ENCODE measurements at regions not wholly inside any gene's neighbourhood (a gene's known extent, or its start where the extent isn't known, plus 50 kb on each side); places are given as distances from the start of the nearest gene placed in this dataset.
"Not testable (repeated sequence)": the region's sequence is repeated elsewhere in the genome, so short reads cannot be mapped to it uniquely, and the experiment has no call there.

DNA sequence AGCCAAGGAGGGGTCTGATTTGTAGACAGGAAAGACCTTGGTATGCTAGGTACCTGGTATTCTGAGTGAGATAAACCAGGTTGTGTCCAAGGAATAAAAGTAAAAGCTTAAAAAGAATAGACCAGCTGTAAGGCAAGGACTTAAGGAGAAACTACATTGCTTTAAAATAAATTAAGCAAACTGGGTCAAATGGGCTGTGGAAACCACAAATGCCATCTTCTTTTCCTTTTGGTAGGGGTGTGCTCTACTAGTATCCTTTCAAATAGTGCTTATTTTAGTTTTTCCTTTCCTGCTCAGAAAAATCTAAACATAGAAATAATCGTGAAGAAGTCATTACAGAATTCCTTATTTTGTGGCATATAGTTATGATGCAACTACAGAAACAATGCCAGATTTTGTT is 138.6 kb upstream of the KLF12 start:
- no peak for DNase-seq (ENCODE audit: extremely low read depth in 1 of 11, low read depth in 9 of 11, low spot score in 4 of 11)

GRCh38 chr13:74270018-74270417 is 135.8 kb upstream of the KLF12 start:
- DNase-seq (ENCODE audit: extremely low read depth in 1 of 11, low read depth in 9 of 11, low spot score in 4 of 11), result no peak

DNA sequence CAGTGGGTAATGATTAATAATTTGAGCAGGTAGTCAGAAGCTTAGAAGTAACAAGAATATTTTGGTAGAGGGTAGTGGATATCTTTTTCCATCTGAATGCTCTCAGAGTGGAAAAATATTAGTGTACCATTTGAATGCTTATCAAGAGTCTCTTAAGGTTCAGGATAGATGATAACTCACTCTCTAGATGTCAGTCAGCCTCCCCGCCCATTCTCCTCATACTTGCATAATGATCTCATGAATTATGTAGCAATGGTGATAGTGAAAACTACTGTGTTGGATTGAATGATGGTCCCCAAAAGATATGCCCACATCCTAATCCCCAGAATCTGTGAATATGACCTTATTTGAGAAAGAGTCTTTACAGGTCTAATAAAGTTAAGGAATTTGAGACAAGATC is 132.7 kb upstream of the KLF12 start:
- no peak for DNase-seq (ENCODE audit: extremely low read depth in 1 of 11, low read depth in 9 of 11, low spot score in 4 of 11)

DNA sequence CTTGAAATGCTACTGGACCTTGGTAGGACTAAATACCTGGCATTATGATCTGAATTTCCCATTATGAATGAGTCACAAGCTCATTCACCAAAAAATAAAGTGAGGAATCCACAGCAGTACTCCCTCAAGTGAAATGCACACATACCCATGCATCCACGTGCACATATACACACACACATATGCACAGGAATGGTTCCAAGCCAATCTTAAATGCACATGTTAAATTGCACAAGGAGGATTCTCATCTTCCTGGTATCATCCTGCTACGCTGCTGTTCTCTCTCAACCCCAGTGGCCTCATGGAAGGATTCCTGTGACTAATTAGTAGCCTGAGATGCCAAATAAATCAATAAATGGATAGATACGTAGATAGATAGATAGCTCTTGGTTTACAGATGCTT is 132.1 kb upstream of the KLF12 start:
- no peak for DNase-seq (ENCODE audit: extremely low read depth in 1 of 11, low read depth in 9 of 11, low spot score in 4 of 11)

DNA sequence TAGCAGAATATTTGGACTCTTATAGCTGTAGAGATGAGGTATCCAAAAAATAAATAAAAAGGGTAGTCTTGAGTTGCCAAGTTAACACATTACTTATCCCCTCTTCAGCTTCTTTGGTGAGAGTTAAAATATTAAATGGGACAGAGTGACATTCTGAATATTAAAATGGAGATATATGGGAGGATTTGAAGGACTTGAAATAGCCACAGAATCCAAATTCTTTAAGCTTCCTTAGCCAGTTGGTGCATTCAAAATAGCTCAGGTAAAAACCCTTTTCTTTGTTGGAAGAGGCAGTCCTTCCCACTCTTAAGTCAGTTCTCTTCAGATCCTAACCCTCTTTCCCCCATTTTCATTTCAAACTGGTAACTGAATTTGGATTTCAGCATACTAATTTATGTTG is 130.1 kb upstream of the KLF12 start:
- DNase-seq (ENCODE audit: extremely low read depth in 1 of 11, low read depth in 9 of 11, low spot score in 4 of 11), result no peak

GRCh38 chr13:74260420-74260819 is 126.2 kb upstream of the KLF12 start:
- DNase-seq (ENCODE audit: extremely low read depth in 1 of 11, low read depth in 9 of 11, low spot score in 4 of 11), result not testable (repeated sequence)

DNA sequence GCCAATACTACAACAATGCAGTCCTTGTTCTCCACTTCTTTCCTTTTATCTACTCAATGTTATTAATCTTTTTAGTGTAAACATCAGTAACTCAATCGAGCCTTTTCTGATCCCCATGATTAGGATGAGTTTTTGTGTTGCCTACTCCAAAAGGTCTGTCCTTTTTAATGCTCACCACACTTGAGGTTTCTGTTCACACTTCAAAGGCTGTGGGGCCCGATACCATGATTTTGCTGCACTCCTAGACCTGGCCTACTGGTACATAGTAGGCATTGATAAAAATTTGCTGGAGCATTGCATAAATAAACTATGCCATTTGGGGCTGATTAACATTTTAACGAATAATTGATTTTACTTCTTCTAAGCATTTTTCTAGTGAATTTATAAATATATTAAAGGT is 125.4 kb upstream of the KLF12 start:
- DNase-seq (ENCODE audit: extremely low read depth in 1 of 11, low read depth in 9 of 11, low spot score in 4 of 11), result no peak

GRCh38 chr13:74258961-74259360 is 124.8 kb upstream of the KLF12 start:
- no peak for DNase-seq (ENCODE audit: extremely low read depth in 1 of 11, low read depth in 9 of 11, low spot score in 4 of 11)

DNA sequence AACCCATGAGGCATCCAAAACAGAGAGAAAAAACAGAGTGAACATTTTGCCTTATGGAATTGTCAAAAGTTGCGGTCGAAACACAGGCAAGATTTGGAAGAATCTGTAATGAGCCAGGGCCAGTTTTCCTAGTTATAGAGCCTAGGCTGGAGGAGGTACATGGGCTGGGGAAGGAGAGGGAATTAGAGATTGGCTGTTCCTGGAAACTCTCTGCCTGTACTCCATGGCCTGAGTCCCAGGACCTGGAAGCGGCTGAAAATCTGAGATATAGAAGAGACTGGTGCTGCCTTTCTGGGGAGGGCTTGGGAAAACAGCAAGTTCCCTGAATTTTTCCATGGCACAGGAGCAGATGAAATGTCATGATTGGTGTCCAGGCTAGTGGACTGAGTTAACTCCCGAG is 122.8 kb upstream of the KLF12 start:
- DNase-seq (ENCODE audit: extremely low read depth in 1 of 11, low read depth in 9 of 11, low spot score in 4 of 11), result no peak

GRCh38 chr13:74253161-74253560 is 119.0 kb upstream of the KLF12 start:
- no peak for DNase-seq (ENCODE audit: extremely low read depth in 1 of 11, low read depth in 9 of 11, low spot score in 4 of 11)

- no peak for DNase-seq (ENCODE audit: extremely low read depth in 1 of 11, low read depth in 9 of 11, low spot score in 4 of 11)
Measured at GRCh38 chr13:74251778-74252519, 117.7 kb upstream of the KLF12 start.

DNA sequence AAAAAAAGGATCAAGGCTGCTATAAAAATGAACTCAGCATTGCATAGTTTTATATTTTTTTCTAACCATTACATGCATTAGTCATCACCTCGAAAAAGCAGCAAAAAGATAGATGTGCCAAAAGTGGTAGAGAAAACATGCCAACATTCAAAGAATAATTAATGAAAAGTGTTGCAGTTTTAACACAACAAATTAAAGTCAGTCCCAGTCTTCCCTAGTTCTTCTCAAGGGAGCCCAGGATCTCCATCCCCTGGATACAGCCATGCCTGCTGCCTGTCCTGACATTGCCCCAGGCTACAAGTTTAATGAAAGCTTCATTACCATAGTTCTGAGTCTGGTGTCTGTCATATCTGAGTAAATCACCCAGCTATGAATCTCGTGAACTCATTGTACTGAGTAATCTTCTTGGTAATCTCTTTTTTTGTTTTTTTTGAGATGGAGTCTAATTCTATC is 116.6 kb upstream of the KLF12 start:
- DNase-seq (ENCODE audit: extremely low read depth in 1 of 11, low read depth in 9 of 11, low spot score in 4 of 11), result no peak

GRCh38 chr13:74248477-74248876 is 114.3 kb upstream of the KLF12 start:
- DNase-seq (ENCODE audit: extremely low read depth in 1 of 11, low read depth in 9 of 11, low spot score in 4 of 11), result no peak

GRCh38 chr13:74246487-74246886 is 112.3 kb upstream of the KLF12 start:
- DNase-seq (ENCODE audit: extremely low read depth in 1 of 11, low read depth in 9 of 11, low spot score in 4 of 11), result peak in 4 of 11 donors; percentile 5 to 12 (median 10)

DNA sequence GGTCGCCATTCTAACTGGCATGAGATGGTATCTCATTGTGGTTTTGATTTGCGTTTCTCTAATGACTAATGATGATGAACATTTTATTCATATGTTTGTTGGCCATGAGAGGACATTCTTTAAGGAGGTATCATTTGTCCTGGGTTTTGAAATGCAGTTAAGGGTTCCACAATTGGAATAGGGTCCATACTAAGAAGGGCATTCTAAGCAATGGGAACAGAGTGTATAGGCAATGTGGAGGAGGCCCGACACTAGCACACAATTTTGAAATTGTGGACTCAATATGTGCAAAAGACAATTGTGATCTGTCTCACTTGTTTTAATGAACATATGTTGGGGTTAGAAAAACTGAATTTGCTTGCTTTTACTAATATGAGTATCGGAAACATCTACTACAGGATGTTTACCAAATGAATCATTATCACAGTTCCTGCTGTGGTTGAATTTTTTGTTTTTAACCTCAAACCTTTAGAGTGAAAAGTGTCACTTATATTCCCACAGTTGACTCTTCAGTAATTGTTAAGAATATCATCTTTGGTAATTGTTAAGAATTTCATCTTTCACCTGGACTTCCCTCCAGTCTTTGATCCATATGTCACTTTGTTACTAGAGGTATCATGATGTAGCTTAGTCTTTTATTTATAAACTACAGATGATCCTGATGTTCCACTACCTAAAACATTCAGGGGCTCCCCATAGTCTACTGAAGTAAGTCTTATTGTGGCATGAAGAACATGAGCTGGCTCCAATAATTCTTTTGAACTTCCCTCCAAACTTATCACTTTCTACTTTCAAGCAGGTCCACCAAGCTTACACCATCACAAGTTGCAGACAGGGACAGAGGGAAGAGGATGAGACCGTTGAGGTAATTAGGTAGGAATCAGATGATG is 109.7 kb upstream of the KLF12 start:
- no peak for DNase-seq (ENCODE audit: extremely low read depth in 1 of 11, low read depth in 9 of 11, low spot score in 4 of 11)

- not testable (repeated sequence) for DNase-seq (ENCODE audit: extremely low read depth in 1 of 11, low read depth in 9 of 11, low spot score in 4 of 11)
Measured at GRCh38 chr13:74241343-74241742, 107.1 kb upstream of the KLF12 start.

DNA sequence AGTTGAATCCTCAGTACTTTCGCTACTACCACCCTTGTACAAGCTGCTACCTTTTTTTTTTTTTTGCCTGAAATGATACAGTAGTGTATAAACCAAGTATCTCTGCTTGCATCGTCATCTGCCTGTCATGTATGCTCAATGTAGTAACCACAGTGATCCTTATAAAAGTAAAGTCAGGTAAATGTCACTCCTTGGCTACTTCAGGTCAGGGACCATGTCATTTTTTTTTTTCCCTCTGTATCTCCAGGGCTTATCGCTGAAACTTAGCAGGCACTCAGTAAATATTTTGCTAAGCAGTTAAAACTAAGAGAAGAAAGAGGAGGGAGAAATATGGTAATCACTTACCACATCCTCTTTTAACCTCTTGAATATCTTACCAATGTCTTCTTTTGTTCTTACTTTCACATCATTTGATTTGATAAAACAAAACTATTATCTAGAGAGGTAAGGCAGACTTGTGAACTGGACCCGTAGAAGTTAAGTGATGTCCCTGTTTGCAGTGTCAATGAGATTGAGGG is 96.8 kb upstream of the KLF12 start:
- DNase-seq (ENCODE audit: extremely low read depth in 1 of 11, low read depth in 9 of 11, low spot score in 4 of 11), result no peak

DNA sequence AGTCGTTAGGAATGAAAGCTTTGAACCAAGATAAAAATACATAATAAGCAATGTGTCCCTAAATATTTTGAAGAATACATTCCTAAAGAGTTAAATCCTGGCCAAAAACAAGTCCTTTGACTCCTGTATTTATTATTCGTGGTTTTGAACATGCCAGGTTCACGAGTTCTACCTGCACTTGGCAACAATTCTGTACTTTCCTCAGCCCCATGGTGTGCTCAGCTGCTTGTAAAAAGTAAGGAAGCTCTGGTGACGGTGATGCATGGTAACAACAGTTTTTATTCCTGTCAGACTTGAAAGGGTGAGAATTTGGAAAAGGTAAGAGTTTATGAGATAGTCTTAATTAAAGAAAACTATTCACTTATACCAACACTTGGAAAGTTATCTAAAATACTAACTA is 95.0 kb upstream of the KLF12 start:
- no peak for DNase-seq (ENCODE audit: extremely low read depth in 1 of 11, low read depth in 9 of 11, low spot score in 4 of 11)

DNA sequence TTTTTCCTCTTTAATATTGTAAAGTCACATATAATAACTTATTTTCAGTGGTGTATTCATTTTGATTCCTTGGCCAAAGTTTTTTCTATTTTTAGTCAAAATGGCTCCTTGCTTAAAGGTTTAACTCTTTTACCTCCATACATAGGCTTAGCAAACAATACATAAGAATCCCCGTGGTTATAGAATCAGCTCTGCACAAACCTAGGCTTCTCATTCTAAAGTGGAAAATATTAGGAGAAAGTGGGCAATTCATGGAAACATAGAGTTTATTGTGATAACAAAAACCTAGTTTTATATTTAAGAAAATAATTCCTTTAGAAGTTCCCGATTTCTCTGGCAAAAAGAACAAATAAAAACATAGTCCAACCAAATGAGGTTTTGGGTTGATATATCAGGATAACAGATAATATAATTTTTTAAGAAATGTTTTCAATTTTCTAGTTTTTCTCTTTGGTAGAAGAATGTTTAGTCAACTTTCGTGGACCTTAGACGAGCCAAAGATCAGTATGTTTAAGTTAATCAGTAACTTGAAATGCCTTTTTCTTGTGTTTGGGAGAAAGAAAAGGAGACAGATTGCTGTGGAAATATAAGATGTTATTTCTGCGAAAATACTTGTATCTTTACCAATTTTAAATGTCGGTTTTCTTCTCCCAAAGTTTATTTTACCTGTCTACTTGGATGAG is 93.4 kb upstream of the KLF12 start:
- no peak for DNase-seq (ENCODE audit: extremely low read depth in 1 of 11, low read depth in 9 of 11, low spot score in 4 of 11)
